ENCODE measurements at regions not wholly inside any gene's neighbourhood (a gene's known extent, or its start where the extent isn't known, plus 50 kb on each side); places are given as distances from the start of the nearest gene placed in this dataset.
"Not testable (repeated sequence)": the region's sequence is repeated elsewhere in the genome, so short reads cannot be mapped to it uniquely, and the experiment has no call there.

DNA sequence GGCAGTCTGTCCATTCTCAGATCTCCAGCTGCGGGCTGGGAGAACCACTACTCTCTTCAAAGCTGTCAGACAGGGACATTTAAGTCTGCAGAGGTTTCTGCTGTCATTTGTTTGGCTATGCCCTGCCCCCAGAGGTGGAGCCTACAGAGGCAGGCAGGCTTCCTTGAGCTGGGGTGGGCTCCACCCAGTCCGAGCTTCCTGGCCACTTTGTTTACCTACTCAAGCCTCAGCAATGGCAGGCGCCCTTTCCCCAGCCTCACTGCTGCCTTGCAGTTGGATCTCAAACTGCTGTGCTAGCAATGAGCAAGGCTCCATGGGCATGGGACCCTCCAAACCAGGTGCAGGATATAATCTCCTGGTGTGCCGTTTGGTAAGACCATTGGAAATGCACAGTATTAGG lies 1154.5 kb upstream of the ACO1 start:
- not testable (repeated sequence) for DNase-seq (ENCODE audit: low spot score)

DNA sequence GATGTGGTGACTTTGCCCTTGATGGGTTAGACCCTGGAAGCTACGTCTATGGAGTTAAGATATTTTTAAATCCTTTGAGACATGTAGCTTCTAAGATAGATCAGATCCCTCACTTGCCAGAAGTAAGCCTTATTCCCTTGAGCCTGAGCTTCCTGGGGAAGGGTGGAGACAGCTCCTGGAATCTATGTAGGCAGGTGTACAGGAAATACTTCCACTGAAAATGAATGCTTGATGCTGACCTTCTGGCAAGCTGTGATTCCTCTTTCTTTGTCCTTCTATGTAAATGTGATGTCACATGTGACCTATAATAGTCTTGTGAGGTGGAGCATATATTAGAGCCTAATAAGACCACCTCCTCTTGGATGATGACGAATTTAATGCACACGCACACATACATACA lies 1152.0 kb upstream of the ACO1 start:
- no peak for DNase-seq (ENCODE audit: low spot score)

DNA sequence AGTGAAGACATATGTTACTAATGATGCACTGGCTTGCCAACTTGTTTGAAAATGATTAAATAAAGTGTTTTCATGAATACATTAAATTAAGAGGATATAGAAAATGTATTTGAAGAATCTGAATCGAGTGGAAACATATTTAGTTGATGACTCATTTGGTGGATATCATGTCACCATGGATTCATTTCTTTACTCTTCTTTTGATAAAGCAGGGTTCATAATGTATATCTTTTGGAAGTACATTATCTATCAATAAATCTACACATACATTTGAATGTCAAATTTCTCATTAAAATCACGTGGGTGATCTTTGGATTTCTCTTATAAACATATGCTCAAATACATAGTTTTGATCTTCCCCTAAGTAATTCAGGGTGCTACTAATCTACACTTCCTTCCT lies 1148.1 kb upstream of the ACO1 start:
- DNase-seq (ENCODE audit: low spot score): no peak

DNA sequence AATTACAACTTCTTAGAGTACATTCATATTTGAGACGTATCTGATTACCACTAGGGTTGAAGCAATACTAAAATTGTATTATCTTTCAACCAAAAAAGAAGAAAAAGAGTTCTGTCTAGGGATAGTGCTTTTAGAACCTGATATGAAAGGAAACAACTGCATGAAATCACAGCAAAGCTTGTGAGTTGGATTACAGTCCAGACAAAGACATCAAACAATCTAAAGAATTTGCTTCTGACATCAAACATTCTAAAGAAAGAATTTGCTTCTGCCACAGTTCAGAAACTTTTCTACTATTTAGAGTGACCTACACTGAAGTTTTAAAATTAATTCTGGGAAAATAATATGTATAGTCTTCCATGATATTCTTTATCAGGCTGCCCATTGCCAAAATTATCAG lies 1141.1 kb upstream of the ACO1 start:
- no peak for DNase-seq (ENCODE audit: low spot score)

DNA sequence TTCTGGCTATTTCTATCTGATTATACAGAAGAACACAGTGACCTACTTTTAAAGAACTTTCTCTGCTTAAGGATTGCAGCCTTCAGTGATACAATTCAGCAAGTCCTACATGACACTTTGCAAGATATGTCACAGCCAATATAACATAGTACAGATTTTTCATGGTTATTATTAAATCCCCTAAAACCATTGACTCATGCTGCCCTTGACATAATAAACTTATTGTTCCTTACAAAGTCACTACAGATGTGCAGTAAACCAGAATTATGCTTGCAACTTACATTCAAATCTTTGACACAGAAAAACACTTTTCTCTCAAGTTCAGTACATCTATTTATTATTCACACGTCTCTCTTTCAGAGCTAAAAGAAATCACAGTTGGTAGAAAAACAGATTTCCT lies 1136.3 kb upstream of the ACO1 start:
- DNase-seq (ENCODE audit: low spot score): no peak

DNA sequence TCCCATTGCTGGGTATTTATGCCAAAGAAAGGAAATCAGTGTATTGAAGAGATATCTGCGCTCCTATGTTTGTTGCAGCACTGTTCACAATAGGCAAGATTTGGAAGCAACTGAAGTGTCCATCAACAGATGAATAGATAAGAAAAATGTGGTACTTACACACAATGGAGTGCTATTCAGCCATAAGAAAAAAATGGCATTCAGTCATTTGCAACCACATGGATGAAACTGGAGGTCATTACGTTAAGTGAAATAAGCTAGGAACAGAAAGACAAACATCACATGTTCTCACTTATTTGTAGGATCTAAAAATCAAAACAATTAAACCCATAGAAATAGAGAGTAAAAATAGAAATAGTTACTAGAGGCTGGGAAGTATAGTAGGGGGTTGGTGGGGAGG lies 1133.1 kb upstream of the ACO1 start:
- DNase-seq (ENCODE audit: low spot score): no peak

DNA sequence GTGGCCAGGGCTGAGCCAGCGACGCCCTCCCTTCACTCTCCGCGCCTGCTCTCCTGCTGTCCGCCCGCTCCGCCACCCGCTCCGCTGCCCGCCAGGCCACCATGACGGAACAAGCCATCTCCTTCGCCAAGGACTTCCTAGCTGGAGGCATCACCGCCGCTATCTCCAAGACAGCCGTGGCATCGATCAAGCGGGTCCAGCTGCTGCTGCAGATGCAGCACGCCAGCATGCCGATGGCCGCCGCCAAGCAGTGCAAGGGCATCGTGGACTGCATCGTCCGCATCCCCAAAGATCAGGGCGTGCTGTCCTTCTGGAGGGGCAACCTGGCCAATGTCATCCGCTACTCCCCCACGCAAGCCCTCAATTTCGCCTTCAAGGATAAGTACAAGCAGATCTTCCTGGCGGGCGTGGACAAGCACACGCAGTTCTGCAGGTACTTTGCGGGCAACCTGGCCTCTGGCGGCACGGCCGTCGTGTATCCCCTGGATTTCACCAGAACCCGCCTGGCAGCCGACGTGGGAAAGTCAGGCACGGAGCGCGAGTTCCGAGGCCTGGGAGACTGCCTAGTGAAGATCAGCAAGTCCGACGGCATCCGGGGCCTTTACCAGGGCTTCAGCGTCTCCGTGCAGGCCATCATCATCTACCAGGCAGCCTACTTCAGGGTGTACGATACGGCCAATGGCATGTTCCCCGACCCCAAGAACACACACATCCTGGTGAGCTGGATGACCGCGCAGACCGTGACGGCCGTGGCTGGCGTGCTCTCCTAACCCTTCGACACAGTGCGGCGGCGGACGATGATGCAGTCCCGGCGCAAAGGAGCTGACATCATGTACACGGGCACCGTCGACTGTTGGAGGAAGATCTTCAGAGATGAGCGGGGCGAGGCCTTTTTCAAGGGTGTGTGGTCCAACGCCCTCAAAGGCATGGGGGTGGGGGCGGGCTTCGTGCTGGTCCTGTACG lies 1130.4 kb upstream of the ACO1 start:
- no peak for DNase-seq (ENCODE audit: low spot score)

DNA sequence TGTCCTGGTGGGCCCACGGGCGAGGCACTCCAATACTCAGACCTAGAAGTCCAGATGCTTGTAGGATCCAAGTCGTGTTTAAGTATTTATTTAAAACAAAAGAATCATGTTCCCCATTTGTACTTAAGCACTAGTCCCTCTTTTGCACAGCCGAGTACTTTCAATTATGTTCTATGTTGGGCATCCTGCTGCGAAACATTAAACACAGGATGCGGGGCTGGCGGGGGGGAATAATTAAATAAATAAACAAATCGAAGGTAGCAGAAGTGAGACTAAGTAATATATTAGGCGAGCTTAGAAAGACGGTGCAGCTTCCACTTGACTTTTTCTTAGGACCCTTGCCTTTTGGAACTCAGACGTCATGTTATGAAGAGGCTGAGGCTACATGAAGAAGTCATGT lies 1129.2 kb upstream of the ACO1 start:
- DNase-seq (ENCODE audit: low spot score): no peak

DNA sequence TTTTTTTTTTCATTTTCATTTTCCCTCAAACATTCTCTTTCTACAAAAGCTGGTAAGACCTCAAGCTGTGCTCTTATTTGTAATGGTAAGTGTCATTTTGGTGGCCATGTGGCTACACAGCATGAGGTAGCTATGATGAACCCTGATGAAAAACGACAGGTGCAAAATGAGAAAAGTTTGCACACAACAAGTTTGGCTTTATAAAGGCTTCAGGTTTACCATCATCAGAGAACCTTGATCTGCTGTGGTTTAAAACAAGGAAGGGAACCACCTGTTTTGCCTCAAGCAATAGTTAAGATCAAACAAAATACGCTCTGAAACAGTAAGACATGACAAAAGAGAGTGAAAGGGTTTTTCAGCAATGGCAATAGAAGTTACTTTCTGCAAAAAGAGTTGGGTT lies 1124.6 kb upstream of the ACO1 start:
- DNase-seq (ENCODE audit: low spot score): no peak

DNA sequence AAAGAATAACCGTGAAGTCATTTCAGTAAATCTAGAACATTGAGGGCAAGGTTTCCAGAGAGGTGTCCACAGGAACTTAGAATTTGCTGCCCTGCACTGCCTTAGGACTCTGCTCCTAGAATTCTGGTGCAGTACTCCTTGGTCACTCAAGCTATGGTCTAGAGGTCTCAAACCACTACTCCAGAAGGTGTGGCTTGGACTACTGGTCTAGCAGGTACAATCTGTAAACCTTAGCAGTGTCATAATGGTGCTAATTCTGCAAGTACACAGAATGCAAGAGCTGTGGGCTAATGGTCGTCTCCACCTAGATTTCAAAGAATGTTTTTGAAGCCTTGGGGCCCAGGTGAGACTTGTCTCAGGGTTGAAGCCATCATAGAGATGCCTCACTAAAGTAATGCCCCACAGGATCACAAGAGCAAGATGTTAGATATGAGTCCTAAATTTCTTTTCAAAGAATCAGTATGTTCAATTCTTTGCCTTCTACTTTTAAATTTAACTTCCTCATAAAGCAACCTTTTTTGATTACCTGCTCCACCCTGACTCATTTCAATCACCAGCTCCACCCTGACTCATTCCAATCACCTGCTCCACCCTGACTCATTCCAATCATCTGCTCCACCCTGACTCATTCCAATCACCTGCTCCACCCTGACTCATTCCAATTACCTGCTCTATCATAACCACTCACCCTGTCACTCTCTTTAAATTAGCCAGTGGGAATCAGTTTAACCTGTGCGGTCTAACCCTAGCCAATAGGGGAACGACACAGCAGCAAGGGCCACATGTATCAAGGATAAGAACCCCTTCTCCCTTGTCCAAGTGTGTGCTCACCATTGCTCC lies 1111.8 kb upstream of the ACO1 start:
- DNase-seq (ENCODE audit: low spot score): peak; percentile 19

DNA sequence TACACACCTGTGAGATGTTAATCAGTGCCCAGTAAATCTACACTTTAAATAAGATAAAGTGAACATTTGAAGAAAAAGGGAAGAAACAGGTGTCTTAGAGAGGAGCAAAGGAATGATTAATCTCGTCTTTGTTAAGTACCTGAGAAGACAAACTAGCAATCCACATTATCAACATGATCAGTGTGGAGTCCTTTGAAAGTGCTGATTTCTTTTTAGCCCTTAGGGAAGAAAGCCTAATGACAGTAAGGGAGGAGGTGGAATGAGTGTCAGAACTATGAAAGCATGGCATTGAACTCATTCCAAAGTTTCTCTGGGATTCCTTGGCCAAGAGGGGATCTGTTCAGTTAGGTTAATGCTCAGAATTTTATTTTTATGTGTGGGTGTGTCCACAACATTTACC lies 1109.0 kb upstream of the ACO1 start:
- no peak for DNase-seq (ENCODE audit: low spot score)

DNA sequence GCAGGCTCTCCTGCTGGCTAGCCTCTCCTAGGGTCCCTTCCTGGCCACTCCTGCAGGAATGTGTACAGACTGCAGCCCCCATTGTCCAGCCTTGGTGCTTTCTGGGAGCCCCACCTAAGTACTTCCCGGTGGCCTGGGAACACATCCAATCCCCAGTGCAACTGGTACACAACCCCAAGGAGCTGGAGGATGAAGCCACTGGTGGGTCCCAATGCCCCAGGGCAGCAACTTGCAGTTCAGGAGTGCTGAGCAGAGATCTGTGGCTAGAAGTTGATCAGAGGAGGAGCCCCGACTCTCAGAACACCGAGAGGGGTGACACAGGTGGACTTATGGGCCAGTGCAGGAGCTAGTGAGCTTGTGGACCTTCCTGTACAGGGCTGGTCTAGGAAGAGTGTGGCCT lies 1093.7 kb upstream of the ACO1 start:
- no peak for DNase-seq (ENCODE audit: low spot score)

DNA sequence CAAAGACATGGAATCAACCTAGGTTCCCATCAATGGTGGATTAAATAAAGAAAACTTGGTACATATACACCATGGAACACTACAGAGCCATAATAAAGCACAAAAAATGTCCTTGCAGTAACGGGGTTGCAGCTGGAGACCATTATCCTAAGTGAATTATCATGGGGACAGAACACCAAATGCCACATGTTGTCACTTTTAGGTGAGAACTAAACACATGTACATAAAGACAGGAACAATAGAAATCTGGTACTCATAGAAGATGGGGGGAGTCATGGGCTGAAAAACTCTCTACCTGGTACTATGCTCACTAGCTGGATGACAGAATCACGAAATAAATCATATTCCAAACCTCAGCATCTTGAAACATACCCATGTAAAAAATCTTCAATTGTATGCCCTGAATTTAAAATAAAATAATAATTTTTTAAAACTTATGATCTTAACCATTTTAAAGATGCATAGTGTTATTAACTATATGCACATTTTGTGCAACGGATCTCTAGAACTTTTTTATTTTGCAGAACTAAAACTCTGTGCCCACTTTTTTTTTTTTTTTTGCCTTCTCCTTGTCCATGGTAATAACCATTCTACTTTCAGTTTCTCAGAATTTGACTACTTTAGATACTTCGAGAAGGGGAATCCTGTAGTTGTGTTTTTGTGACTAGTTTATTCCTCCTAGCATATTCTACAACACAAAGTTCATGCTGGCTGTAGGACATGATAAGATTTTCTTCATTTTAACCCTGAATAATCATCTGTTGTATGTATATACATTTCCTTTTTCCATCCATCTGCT lies 1081.6 kb upstream of the ACO1 start:
- DNase-seq (ENCODE audit: low spot score): no peak

DNA sequence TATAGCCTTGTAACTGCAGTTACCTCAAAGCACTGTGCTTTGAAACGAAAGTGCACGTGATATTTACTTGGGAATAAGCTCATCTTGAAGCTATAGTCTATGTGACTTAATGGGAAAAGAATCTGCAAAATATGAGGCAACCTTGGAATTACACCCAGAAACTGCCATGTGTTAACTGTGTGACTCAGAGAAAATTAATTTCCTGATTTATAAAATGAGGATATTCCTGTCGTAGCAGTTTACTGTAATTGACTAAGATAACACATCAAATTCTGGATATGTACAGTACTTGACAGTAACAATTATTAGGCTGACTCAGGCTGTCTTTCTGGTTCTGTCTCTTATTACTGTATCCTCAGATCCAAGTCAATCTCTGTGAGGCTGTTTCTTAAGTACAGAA lies 1079.9 kb upstream of the ACO1 start:
- peak; percentile 18 for DNase-seq (ENCODE audit: low spot score)

DNA sequence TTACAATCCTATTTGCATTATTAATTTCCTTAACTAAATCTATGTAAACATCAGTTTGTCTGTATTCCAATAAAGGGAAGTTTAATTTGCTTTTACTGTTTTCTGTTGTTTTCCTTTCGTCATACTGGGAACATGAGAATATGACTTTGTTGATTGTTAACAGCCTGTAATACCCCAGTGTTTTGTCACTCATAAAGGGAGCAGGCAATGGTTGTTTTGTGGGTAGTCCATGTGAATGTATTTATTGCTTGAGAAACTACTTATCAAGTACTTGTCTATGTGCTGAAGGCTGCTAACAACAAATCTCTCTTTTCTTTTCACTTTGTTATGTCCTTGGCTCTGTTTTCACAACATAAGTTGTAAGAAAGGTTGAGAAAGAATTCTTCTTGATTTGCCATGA lies 1070.2 kb upstream of the ACO1 start:
- no peak for DNase-seq (ENCODE audit: low spot score)

DNA sequence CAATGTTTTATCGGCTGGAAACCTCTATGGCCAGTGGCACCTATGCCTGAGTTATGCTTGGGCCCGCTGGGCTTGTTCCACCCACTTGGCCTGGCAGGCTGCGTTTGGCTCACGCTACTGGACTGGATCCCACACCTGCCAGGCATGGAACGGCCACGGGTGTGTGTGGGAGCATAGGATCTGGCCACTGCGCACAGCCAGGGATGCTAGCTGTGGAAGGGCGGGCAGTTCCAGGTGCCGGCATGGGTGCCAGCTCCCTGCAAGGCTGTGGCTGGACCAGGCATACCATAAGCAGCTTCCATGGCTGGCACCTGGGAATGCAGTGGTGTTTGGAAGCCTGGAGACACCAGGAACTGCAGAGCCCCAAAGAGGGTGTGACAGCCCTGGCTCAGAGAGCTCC lies 1063.9 kb upstream of the ACO1 start:
- DNase-seq (ENCODE audit: low spot score): no peak

DNA sequence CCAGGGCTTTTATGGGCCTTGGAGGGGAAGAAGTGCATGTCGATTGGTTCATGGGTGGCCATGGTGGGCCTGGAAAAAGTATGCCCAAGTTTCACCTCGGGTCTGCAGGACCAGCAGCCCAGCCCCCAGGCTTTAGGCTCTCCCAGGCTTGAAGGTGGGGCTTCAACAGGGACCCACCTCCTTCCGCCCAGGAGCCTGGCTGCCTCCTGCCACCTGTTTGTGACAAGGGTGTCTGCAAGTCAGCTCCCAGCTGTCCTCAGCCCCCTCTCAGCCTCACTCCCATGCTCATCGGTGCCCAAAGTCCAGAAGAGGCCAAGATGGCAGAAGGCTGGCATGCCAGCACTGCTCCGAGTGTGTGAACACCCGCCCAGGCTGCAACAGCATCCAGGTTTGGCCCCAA lies 1063.2 kb upstream of the ACO1 start:
- no peak for DNase-seq (ENCODE audit: low spot score)

DNA sequence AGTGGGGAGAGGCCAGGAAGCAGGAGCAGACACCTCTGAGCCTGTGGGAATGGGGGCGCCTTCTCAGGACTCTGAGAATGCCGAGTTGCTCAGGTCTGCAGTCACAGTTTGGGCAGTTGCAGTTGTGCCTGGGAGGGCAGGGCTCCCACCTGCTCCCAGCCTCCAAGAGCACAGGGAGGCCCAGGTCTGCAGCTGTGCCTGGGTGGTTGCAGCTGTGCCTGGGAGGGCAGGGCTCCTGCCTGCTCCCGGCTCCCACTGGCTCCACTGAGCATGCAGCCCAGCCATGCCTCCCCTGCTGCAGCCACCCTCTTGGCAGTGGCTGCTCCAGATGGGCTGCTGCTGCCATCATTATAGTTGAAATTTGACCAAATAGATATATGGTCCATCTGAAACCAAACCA lies 1062.8 kb upstream of the ACO1 start:
- DNase-seq (ENCODE audit: low spot score): no peak

DNA sequence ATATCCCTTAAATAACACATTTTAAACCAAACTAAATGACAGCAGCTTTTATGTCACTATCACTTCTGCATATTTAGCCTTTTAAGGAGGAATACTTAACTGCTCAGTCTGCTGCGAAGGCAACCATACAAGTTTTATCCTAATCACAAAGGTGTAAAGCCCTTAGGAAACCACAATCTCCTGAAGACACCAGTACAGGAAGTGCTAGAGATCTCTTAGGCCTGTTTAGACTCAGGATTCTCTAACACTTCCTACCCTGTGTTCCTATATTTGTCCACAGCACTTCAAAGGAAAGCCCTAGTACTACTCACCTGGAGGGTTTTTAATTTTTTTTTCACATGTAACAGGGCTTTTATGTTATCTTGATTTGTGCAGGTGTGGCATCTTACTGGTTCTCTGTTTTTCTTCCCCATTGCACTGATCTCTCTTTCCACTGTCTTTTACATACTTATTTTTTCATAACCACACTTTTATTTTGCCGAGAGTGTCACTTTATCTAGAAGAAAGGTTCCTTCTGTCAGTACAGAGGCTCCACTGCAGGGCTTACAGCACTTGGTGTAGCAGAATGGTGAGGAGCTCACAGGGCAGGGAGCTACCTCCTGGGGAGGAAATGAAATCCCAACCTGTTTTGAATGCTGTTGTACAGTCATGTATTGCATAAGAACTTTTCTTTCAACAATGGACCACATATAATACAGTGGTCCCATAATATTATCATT lies 1060.6 kb upstream of the ACO1 start:
- DNase-seq (ENCODE audit: low spot score): no peak

DNA sequence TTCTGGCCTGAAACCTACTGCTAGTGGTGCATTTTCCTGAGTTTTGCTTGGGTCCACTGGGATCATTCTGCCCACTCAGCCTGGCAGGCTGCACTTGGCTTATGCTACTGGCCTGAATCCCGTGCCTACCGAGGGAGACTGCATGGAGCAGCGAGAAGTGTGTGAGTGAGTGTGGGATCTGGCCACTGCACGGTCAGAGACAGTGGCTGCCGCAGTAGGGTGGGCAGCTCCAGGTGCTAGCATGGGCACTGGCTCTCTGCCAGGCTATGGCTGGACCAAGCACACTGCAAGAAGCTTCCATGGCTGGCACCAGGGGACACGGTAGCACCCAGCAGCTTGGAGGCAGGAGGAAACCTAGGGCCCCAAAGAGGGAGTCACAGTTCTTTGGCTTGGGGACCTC lies 1058.7 kb upstream of the ACO1 start:
- no peak for DNase-seq (ENCODE audit: low spot score)

DNA sequence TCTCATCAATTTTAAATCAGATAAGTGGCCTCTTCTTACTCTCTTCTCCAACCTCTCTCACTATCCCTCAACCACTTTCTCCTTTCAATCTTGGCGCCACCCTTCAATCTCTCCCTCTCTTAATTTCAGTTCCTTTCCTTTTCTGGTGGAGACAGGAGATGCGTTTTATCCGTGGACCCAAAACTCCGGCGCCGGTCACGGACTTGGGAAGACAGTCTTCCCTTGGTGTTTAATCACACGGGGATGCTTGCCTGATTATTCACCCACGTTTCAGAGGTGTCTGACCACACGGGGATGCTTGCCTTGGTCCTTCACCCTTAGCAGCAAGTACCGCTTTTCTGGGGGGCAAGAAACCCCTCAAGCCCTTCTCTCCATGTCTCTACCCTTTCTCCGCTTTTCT lies 1057.6 kb upstream of the ACO1 start:
- not testable (repeated sequence) for DNase-seq (ENCODE audit: low spot score)

All from LoVo (cell line).